Ascending aorta (tissue), 2 donors: ENCODE measurements at regions not wholly inside any gene's neighbourhood (a gene's known extent, or its start where the extent isn't known, plus 50 kb on each side); places are given as distances from the start of the nearest gene placed in this dataset.

Experiments
- DNase-seq, 2 donors: peaks; one replicate each; pipeline ENCODE4 v3.0.0-alpha.2; 2019; ENCODE audit warnings: low spot score in 2 of 2
- H3K27ac ChIP-seq, 2 donors: fragments of 200-600 bp; sonication (generic); one replicate each; pipeline ENCODE4 v1.5.1; 2016 to 2017; ENCODE audit warnings: mild to moderate bottlenecking in 1 of 2
- H3K27me3 ChIP-seq: fragments of 200-600 bp; sonication (generic); one replicate; pipeline ENCODE4 v1.5.1; 2017
- H3K36me3 ChIP-seq, 2 donors: fragments of 200-600 bp; sonication (generic); one replicate each; pipeline ENCODE4 v1.5.1; 2016
- H3K4me1 ChIP-seq, 2 donors: fragments of 200-600 bp; sonication (generic); one replicate each; pipeline ENCODE4 v1.5.1; 2016 to 2017; ENCODE audit warnings: mild to moderate bottlenecking in 1 of 2
- H3K4me3 ChIP-seq, 2 donors: fragments of 200-600 bp; sonication (generic); one replicate each; pipeline ENCODE4 v1.5.1; 2016 to 2017; ENCODE audit warnings: mild to moderate bottlenecking in 1 of 2
- H3K9me3 ChIP-seq, 2 donors: fragments of 200-600 bp; sonication (generic); one replicate each; pipeline ENCODE4 v1.5.1; 2016
- CTCF ChIP-seq, 3 experiments: fragments of 200-600 bp in 2 of 3; fragments of 450-650 bp in 1 of 3; sonication (generic) in 2 of 3; IDR thresholded peaks; one replicate each; pipeline ENCODE4 v1.5.1; 2016 to 2019; ENCODE audit warnings: antibody characterized with exemption in 3 of 3, mild to moderate bottlenecking in 1 of 3, moderate library complexity in 1 of 3
- intact Hi-C: fragments of 100-400 bp; cut with DNase I; formaldehyde crosslinking; loops from one replicate; pipeline ENCODE4 v1.15.1; 2023

GRCh38 chr18:22504251-22505030, 86.7 kb upstream of the CTAGE1 start:
- DNase-seq, result no peak
- Histone ChIP-seq H3K4me1 (no peaks in the 10 kb centered on the region), H3K27ac (peak overlapping the region in 1 of 2 donors; percentile 40), H3K36me3 (no peaks in the 10 kb centered on the region), H3K4me3 (no peak overlapping the region), H3K27me3 (no peaks in the 10 kb centered on the region), H3K9me3 (no peaks in the 10 kb centered on the region)
- intact Hi-C loops, result no loop called here
- TF ChIP-seq CTCF (IDR thresholded peaks at IDR 0.05), result no peak

GRCh38 chr18:22505141-22505591, 87.5 kb upstream of the CTAGE1 start:
- no peak for TF ChIP-seq CTCF (IDR thresholded peaks at IDR 0.05)
- DNase-seq, result no peak
- H3K4me3 ChIP-seq, result no peak overlapping the region
- H3K27ac ChIP-seq, result no peak overlapping the region
- H3K27me3 ChIP-seq, result no peaks in the 10 kb centered on the region
- no peaks in the 10 kb centered on the region for H3K36me3 ChIP-seq
- no peaks in the 10 kb centered on the region for H3K9me3 ChIP-seq
- intact Hi-C loops, result no loop called here
- no peaks in the 10 kb centered on the region for H3K4me1 ChIP-seq

GRCh38 chr18:22507055-22507454, 89.3 kb upstream of the CTAGE1 start:
- Histone ChIP-seq H3K27ac (no peak overlapping the region), H3K27me3 (no peaks in the 10 kb centered on the region), H3K4me3 (no peak overlapping the region), H3K36me3 (no peaks in the 10 kb centered on the region), H3K4me1 (no peaks in the 10 kb centered on the region), H3K9me3 (no peaks in the 10 kb centered on the region)
- TF ChIP-seq CTCF (IDR thresholded peaks at IDR 0.05), result no peak
- no peak for DNase-seq
- intact Hi-C loops, result no loop called here

- no peaks in the 10 kb centered on the region for H3K9me3 ChIP-seq
- H3K36me3 ChIP-seq, result no peaks in the 10 kb centered on the region
- no peaks in the 10 kb centered on the region for H3K4me1 ChIP-seq
- H3K27me3 ChIP-seq, result no peaks in the 10 kb centered on the region
- intact Hi-C loops, result no loop called here
- no peak overlapping the region for H3K27ac ChIP-seq
- TF ChIP-seq CTCF (IDR thresholded peaks at IDR 0.05), result no peak
- no peak for DNase-seq
- H3K4me3 ChIP-seq, result no peak overlapping the region
Measured at GRCh38 chr18:22509423-22509822, 91.7 kb upstream of the CTAGE1 start.

GRCh38 chr18:22510697-22511096, 93.0 kb upstream of the CTAGE1 start:
- H3K27me3 ChIP-seq, result no peaks in the 10 kb centered on the region
- intact Hi-C loops, result no loop called here
- DNase-seq, result no peak
- no peaks in the 10 kb centered on the region for H3K4me1 ChIP-seq
- no peak overlapping the region for H3K4me3 ChIP-seq
- H3K9me3 ChIP-seq, result no peaks in the 10 kb centered on the region
- no peak for TF ChIP-seq CTCF (IDR thresholded peaks at IDR 0.05)
- H3K27ac ChIP-seq, result no peak overlapping the region
- no peaks in the 10 kb centered on the region for H3K36me3 ChIP-seq
